Brain microvascular endothelial cell (primary cell): ENCODE measurements at regions not wholly inside any gene's neighbourhood (a gene's known extent, or its start where the extent isn't known, plus 50 kb on each side); places are given as distances from the start of the nearest gene placed in this dataset.

Experiments
- DNase-seq: peaks from one replicate; pipeline ENCODE4 v3.0.0-alpha.2; 2020
- H3K27ac ChIP-seq: fragments of 250-450 bp; sonication (Bioruptor Pico); 2 replicates; pipeline ENCODE4 v1.5.1; 2020; ENCODE audit warnings: mild to moderate bottlenecking, moderate library complexity
- H3K27me3 ChIP-seq: fragments of 250-450 bp; sonication (Bioruptor Pico); replicated peaks from 2 replicates; pipeline ENCODE4 v1.5.1; 2020; ENCODE audit warnings: mild to moderate bottlenecking
- H3K36me3 ChIP-seq: fragments of 250-450 bp; sonication (Bioruptor Pico); replicated peaks from 2 replicates; pipeline ENCODE4 v1.5.1; 2020; ENCODE audit warnings: mild to moderate bottlenecking
- H3K4me3 ChIP-seq: 2 replicates; pipeline ENCODE4 v1.5.1; 2011; ENCODE audit warnings: low read depth, mild to moderate bottlenecking, control low read depth, low read length, moderate library complexity
- in situ Hi-C: cut with HindIII; loops from 2 replicates; pipeline ENCODE4 v1.10.0; 2017; ENCODE audit warnings: low sequenced_read_pairs, low pct_ligation_motif_present
- TF ChIP-seq, protein P1 (sequence below): IDR thresholded peaks from 2 replicates; pipeline ENCODE4 v1.5.1; 2011; ENCODE audit warnings: low read depth, mild to moderate bottlenecking, moderate library complexity, low read length, control low read depth, inconsistent platforms; ENCODE audit errors: missing control alignments

DNA sequence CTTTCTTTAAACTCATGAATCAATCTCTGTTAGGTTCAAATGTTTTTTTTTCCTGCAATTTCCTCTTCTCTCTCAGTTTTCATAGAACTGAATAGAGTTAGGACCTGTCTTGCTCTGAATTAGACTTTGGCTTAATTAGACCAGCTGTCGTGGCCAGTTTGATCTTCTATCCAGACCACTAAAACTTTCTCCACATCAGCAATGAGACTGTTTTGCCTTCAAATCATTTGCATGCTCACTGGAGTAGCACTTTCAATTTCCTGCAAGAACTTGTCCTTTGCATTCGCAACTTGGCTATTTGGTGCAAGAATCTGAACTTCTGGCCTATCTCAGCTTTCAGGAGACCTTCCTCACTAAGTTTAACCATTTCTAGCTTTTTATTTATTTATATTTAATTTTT, 2002.2 kb upstream of the PIK3C3 start:
- H3K36me3 ChIP-seq: no peaks in the 10 kb centered on the region
- TF ChIP-seq, protein P1, sequence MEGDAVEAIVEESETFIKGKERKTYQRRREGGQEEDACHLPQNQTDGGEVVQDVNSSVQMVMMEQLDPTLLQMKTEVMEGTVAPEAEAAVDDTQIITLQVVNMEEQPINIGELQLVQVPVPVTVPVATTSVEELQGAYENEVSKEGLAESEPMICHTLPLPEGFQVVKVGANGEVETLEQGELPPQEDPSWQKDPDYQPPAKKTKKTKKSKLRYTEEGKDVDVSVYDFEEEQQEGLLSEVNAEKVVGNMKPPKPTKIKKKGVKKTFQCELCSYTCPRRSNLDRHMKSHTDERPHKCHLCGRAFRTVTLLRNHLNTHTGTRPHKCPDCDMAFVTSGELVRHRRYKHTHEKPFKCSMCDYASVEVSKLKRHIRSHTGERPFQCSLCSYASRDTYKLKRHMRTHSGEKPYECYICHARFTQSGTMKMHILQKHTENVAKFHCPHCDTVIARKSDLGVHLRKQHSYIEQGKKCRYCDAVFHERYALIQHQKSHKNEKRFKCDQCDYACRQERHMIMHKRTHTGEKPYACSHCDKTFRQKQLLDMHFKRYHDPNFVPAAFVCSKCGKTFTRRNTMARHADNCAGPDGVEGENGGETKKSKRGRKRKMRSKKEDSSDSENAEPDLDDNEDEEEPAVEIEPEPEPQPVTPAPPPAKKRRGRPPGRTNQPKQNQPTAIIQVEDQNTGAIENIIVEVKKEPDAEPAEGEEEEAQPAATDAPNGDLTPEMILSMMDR: no peak
- no peak for DNase-seq
- H3K4me3 ChIP-seq: no peak overlapping the region
- no peaks in the 10 kb centered on the region for H3K27me3 ChIP-seq
- in situ Hi-C loops: no loop called here
- no peak overlapping the region for H3K27ac ChIP-seq

- in situ Hi-C loops: no loop called here
- Histone ChIP-seq H3K27ac (no peak overlapping the region), H3K36me3 (no peaks in the 10 kb centered on the region), H3K27me3 (no peaks in the 10 kb centered on the region), H3K4me3 (no peak overlapping the region)
- TF ChIP-seq, protein P1: no peak
- no peak for DNase-seq
Observed at GRCh38 chr18:39951142-39951720, 2003.8 kb upstream of the PIK3C3 start.

DNA sequence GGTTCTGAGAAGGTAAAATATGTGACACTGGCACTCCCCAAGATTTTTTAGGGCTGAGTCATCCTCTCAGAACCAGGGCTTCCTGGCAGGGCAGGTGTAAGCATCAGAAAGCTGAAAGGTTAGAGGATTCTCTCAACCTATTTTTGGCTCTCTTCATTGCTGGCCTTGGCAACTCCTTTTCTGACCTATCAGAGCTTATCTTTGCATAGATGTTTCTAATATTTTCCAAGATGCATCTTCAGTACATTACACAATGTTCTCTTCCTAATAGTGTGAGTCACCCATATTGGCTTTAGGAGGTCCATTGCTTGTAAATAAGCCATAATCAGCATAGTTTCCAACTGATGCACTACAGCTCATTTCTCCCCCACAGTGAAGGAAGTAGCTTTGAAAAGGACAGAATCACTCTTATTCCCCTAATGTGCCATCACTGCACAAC, 2008.4 kb upstream of the PIK3C3 start:
- in situ Hi-C loops: no loop called here
- Histone ChIP-seq H3K27me3 (no peaks in the 10 kb centered on the region), H3K4me3 (no peak overlapping the region), H3K27ac (peak overlapping the region; percentile 4), H3K36me3 (no peaks in the 10 kb centered on the region)
- DNase-seq: peak; percentile 63
- TF ChIP-seq, protein P1: no peak

DNA sequence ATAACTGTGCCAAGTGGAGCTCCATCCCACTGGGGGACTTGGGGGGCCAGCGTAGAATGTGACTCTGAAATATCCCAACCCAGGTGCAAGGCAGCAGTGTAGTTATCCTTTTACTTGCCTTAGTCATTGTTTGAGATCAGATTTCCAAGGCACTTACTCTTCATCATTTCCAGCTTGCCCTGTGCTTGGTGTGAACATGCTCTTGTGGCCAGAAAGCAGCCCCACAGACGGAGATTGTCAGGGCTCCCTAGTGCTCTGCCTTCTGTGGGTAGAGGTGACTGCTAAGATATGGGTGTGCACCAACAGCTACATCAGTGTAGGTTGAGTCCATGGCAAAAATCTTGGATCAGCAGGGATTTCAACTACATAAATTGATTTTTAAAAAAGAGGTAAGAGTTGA, 2010.0 kb upstream of the PIK3C3 start:
- in situ Hi-C loops: no loop called here
- H3K4me3 ChIP-seq: no peak overlapping the region
- no peak for DNase-seq

GRCh38 chr18:39942702-39943101, 2012.3 kb upstream of the PIK3C3 start:
- H3K27me3 ChIP-seq: no peaks in the 10 kb centered on the region
- TF ChIP-seq, protein P1: no peak
- H3K27ac ChIP-seq: no peak overlapping the region
- no peaks in the 10 kb centered on the region for H3K36me3 ChIP-seq
- no peak overlapping the region for H3K4me3 ChIP-seq
- in situ Hi-C loops: no loop called here
- DNase-seq: no peak

More for the DNA sequence above, 2010.0 kb upstream of the PIK3C3 start:
- Histone ChIP-seq H3K27ac (no peak overlapping the region), H3K36me3 (no peaks in the 10 kb centered on the region), H3K27me3 (no peaks in the 10 kb centered on the region)
- TF ChIP-seq, protein P1: no peak
